GM06990 (cell line): ENCODE measurements at regions not wholly inside any gene's neighbourhood (a gene's known extent, or its start where the extent isn't known, plus 50 kb on each side); places are given as distances from the start of the nearest gene placed in this dataset.

Source experiments
- DNase-seq: peaks from one replicate; pipeline ENCODE4 v3.0.0-alpha.2; 2011; ENCODE audit not compliant: insufficient read length; ENCODE audit errors: extremely low read depth
- H3K27me3 ChIP-seq: replicated peaks from 2 replicates; pipeline ENCODE4 v1.6.0; 2011; ENCODE audit warnings: low read length; ENCODE audit not compliant: control insufficient read depth, insufficient read depth
- H3K36me3 ChIP-seq: 2 replicates; pipeline ENCODE4 v1.5.1; 2011; ENCODE audit warnings: low read length; ENCODE audit not compliant: control insufficient read depth, insufficient read depth
- H3K4me3 ChIP-seq: replicated peaks from 2 replicates; pipeline ENCODE4 v1.5.1; 2011; ENCODE audit warnings: low read depth, mild to moderate bottlenecking, control low read depth, low read length
- CTCF ChIP-seq: IDR thresholded peaks from 2 replicates; pipeline ENCODE4 v1.5.1; 2011; ENCODE audit warnings: low read length, control low read depth, mild to moderate bottlenecking, inconsistent platforms; ENCODE audit not compliant: insufficient read depth, poor library complexity, severe bottlenecking

GRCh38 chr5:93008502-93009207 lies 572.4 kb downstream of the NR2F1-AS1 start:
- Histone ChIP-seq H3K4me3 (no peak overlapping the region), H3K36me3 (no peaks in the 10 kb centered on the region), H3K27me3 (no peaks in the 10 kb centered on the region)
- no peak for DNase-seq
- TF ChIP-seq CTCF: no peak

GRCh38 chr5:93006915-93007314 lies 574.1 kb downstream of the NR2F1-AS1 start:
- no peak for TF ChIP-seq CTCF
- Histone ChIP-seq H3K36me3 (no peaks in the 10 kb centered on the region), H3K4me3 (no peak overlapping the region), H3K27me3 (no peaks in the 10 kb centered on the region)
- DNase-seq: no peak

GRCh38 chr5:92998456-92998855 lies 582.6 kb downstream of the NR2F1-AS1 start:
- Histone ChIP-seq H3K4me3 (no peak overlapping the region), H3K36me3 (no peaks in the 10 kb centered on the region), H3K27me3 (no peaks in the 10 kb centered on the region)
- DNase-seq: no peak
- no peak for TF ChIP-seq CTCF

DNA sequence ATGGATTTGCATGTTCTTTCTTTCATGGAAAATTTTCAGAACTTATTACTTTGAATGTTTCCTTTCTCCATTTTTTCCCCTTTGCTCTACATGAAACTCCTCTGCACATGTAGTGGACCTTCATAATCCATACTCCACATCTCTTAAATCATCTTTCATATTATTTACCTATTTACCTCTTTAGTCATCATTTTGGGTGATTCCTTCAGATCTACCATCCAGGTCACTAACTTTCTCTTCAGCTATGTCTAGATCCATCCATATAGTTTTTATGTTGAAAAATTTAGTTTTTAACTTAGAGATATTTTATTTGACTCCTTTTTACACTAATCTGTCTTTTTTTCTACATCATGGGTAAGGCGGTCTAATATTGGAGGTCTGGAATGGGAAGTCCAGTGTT lies 586.6 kb downstream of the NR2F1-AS1 start:
- Histone ChIP-seq H3K27me3 (no peaks in the 10 kb centered on the region), H3K36me3 (no peaks in the 10 kb centered on the region), H3K4me3 (no peak overlapping the region)
- no peak for TF ChIP-seq CTCF
- no peak for DNase-seq

- no peak for DNase-seq
- TF ChIP-seq CTCF: no peak
- Histone ChIP-seq H3K36me3 (no peaks in the 10 kb centered on the region), H3K27me3 (no peaks in the 10 kb centered on the region), H3K4me3 (no peak overlapping the region)
Observed at GRCh38 chr5:92992073-92992472, 588.9 kb downstream of the NR2F1-AS1 start.
